Left forelimb (tissue), 1 donor: ENCODE measurements at regions not wholly inside any gene's neighbourhood (a gene's known extent, or its start where the extent isn't known, plus 50 kb on each side); places are given as distances from the start of the nearest gene placed in this dataset.
"Not testable (repeated sequence)": the region's sequence is repeated elsewhere in the genome, so short reads cannot be mapped to it uniquely, and the experiment has no call there.

Experiments used
- DNase-seq: peaks from one replicate; pipeline ENCODE4 v3.0.0-alpha.2; 2018; ENCODE audit warnings: low spot score

DNA sequence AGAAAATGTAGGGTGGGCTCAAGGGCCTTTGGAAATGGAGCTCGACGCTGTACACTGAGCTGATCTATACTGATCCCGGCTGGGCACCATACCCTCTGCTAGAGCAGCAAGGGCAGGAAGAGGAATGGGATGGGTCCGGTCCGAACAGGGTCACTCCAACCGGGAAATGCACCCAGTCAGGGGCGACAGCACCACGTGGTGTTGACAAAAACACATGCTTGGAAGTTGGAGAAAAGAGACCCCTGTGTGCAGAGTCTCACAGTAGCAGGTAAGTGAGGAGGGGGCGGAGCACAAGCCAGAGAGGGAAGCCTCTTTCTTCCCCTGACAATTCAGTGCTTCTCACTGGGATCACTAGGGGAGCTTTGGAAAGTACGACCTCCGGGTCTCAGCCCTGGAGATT lies 84.1 kb upstream of the ASB18 start:
- no peak for DNase-seq

DNA sequence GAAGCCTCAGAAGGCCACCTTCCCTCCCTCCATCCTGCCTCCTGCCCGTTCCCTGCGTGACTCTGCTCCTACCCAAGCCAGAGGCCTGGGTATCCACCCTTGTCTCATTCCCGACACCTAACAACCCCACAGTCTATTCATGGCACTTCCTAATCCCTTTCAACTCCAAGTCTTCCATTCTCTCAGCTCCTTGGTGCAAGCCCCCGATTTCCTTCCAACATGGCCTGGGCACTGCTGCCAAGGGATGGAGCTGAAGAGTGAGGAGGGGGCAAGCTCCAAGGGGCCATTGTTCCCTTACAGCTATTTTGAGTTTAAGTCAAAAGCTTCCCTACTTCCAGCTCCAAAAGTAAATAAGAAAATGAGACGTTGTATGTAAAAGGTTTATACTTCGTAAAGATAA lies 84.8 kb upstream of the ASB18 start:
- no peak for DNase-seq

- no peak for DNase-seq
Measured at GRCh38 chr2:236350426-236350825, 86.2 kb upstream of the ASB18 start.

DNA sequence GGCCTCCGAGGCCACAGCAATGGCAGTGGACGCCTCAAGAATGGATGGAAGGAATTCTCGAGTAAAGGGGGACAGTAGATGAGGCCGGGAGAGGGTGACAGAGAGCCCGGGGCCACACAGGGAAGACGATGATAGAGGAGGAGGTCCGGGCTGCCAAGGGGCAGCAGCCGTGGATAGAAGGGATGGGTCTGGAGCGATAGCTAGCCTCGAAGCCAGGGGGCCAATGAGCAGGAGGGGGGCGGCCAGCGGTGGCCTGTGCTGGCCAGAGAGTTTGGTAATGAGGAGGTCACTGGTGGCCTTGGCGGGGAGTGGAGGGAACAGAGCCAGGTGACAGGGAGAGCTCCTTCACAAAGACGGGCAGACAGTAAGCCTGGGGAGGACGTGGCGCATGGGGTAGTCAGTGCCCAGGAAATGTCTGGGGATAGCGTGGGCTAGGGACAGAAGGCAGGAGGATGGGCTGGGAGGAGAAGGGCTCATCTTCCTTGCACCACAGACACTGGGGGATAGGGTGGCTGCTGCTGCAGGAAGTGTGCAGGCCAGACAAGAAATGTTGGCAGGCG lies 87.8 kb upstream of the ASB18 start:
- no peak for DNase-seq

DNA sequence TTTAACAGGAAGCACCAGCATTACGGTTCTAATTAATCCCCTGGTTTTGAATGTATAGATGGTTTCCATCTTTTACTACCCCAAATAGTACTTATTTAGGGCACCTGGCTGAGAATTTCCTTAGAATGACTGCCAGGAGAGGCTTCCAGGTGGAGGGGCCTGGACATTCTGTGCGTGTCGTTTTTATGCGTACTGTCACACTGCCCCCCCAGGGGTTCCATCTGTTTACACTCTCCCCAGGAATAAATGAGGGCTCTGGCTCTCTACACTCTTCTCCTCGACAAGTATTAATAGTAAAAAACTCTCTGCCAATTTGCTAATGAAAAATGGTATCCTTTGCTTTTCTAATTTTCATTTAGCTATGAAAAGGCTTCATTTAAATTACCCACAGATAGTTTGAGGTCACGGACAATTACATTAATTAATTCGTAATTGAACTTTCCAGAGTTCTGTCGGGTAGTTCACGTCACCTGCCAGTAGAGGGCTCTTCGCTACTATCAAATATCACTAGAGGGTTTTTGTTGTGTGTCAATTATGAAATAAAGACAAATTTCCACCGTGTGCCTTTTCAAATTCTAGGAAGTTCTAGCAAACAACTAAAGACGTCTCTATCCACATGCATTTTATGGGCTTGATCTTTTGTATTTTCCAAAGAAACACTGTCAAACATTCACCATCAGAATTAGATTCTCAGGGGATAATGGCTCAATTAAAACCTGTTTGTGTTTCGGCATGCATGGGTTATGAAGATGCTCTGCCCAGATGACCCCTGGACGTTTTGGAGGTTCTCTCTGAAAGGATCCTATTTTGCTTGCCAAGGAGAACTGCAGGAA lies 88.8 kb upstream of the ASB18 start:
- no peak for DNase-seq

DNA sequence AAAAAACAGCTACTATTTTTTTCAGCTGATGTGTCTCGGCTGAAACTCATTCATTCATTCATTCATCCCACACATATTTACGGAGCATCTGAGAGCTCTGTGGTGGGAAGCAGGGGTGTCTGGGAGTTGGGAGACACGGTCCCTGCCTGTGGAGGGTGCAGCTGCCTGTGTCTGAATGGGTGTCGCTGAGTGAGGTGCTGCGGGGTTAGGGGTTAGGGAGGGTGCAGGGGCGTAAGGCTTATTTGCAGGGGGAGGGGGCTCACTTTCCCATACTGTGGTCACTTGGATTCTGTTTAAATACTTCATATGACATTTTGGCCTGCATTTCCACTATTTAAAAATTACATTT lies 89.4 kb upstream of the ASB18 start:
- DNase-seq = no peak

DNA sequence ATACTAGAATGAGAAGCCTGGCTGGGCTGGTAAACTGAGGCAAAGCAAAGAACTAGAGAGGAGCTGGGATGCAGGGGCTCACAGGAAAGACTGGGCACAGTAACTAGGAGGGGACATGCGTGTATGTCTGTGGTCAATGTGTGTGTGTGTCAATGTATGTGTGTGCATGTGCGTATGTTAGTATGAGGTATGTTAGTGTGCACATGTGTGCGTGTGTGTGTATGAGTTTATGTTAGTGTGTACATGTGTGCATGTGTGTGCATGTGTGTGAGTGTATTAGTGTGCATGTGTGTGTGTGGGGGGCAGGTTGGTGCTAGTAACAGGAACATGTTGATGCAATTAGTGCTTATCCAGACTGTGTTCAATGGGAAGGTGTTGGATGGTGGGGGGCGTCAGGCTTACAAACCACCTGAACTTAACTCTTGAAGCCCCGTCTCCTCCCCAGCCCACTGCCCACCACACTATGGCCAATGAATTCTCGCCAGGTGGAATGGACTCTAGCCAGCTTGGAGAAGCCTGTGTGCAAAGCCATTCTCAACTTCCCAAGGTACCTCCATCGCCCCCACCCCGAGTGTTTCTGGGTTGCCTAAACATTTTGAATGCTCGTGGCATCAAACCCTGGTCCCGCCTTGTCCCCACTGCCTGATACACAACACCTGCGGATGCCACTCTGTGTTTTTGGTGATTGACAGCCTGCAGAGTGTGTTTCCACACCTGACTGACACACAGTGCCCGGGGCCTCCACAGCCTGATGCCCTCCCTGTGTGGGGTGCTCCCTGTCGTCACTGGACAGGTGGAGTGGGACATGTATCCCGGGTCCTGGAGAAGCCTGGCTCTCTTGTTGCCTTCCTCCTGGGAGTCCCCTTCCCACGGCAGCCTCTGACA lies 90.1 kb upstream of the ASB18 start:
- no peak for DNase-seq

- no peak for DNase-seq
Measured at GRCh38 chr2:236354973-236355595, 90.9 kb upstream of the ASB18 start.

- peak; percentile 48 for DNase-seq
Measured at GRCh38 chr2:236355911-236356310, 91.7 kb upstream of the ASB18 start.

GRCh38 chr2:236356321-236356720 lies 92.1 kb upstream of the ASB18 start:
- not testable (repeated sequence) for DNase-seq

DNA sequence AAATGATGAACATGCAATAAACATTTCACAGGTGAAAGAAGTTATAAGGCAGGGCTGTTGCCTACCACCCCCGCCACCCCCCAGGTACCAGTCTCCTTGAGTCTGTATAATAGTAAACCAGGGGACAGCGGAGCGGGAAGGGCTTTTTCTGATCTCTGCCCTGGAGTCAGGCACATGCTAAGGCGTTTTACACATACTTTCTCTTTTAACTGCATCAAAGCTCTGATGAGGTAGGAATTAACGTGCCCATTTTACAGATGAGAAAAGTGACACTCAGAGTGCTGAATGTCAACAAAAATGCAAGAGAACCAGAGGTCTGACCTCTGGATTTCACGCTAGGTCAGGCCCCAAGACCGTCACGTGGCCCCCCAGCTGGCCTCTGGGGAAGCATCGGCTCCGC lies 94.3 kb upstream of the ASB18 start:
- DNase-seq = not testable (repeated sequence)

GRCh38 chr2:236359426-236360045 lies 95.3 kb upstream of the ASB18 start:
- DNase-seq = peak; percentile 9

DNA sequence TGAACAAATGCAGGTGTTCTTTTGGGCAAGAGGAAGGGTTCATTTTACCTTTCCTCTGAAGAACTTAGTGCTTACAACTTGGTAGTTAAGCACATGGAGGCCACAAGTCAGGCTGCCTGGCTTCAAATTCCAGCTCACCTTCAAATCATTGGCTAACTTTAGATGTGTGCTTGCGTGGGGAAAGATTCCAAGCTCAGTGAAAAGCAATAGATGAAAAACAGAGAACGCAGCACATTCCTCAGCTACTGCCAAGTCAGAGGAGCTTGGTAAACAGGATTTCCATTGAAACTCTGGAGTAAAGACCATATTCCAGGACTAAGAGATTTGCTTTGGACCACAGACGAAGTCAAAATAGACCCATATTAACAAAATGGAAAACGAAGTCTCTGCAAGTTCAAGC lies 96.3 kb upstream of the ASB18 start:
- DNase-seq = no peak

DNA sequence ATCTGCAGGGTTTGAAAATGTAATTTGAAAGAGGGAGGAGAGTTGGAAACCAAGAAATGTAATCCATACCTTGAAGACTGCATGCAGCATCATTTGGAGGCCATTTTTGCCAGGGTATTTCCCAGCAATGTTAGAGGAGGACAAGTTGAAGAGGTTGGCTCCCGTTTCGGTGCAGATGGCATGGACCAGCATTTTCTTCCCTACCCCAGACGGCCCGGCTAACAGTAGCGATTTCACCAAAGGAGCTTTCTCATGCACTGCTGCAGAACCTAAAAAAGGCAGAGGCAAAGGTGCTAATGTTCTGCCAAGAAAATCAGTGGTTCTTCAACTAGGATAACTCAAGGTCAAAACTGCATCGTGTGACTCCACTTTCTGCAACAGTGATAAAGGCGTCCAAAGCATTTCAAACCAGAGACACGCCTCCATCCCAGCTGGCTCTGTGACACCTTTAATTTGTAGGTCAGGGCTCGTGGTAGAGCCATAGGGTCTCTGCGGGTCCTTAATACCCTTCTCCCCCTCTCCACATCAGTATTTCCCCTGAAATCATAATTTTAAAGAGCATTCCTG lies 99.6 kb upstream of the ASB18 start:
- no peak for DNase-seq

DNA sequence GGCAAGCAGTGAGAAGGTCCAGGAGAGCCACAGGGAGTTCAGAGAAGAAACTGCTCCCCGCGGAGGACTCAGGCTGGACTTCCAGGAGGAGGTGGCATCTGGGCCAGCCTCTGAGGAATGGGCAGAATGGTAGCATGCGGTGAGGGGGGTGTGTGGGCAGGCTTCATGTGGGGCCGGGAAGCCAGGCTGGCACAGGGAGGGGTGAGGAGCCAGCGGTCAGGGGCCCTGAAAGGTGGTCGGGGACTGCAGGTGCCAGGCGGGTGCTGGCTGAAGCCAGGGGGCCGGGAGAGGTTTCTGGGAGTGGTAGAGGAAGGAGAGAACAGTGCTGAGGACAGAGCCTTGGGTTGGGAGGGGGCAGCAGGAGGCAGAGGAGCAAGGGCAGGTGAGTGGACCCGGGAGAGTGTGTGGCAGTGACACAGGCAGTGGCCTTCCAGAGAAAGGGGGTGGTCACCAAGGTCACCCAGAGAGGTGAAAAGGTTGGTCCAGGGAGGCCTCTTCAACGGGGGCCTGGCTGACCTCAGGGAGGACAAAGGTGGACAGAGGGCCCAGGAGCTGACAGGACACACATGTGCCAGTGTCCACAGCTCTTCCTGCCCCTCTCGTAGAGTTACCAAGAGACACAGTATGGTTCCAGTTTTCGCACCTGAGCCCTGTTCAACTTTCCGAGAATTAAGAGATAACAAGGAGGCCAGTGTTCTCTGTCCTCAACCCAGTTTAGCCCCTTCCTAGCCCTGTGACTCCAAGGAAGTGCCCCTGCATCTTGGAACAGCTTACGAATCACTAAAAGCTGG lies 101.2 kb upstream of the ASB18 start:
- DNase-seq = no peak

GRCh38 chr2:236366049-236366387 lies 101.8 kb upstream of the ASB18 start:
- DNase-seq = no peak

GRCh38 chr2:236366397-236366796 lies 102.2 kb upstream of the ASB18 start:
- no peak for DNase-seq

DNA sequence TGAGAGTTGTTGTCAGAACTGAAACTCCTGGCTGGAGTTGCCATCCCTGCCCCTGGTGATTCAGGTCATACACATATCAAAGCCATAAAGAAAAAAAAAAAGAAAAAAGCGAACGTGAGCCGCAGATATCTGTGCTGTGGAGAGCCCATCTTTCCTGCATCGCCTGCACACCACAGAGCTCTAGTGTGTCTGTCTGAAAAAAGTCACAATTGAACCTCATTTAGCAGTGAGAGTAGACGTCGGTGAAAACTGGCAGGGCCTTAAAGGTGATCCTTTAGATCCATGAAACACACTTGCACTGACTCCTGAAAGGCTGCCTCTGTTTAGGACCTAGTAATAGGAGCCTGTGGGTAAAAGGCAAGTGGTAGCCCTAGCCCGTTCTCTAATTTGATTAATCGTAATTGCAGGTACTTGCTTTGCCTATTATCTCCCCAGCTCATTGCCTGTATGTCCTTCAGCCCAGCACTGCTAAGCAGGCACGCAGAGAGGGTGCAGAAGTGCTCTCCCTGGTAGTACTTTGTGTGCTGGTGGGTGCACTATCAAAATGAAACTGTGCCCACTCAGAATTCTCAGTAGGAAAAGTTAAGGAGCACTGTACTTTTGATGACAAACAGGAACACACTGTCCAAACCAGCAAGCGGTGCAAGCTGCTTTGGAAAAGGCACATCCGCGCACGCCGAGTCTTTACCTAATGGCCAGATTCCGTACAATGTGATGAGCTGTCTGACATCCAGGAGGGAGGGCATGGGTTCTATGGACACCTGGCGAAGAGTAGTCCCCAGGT lies 103.5 kb upstream of the ASB18 start:
- DNase-seq = no peak

DNA sequence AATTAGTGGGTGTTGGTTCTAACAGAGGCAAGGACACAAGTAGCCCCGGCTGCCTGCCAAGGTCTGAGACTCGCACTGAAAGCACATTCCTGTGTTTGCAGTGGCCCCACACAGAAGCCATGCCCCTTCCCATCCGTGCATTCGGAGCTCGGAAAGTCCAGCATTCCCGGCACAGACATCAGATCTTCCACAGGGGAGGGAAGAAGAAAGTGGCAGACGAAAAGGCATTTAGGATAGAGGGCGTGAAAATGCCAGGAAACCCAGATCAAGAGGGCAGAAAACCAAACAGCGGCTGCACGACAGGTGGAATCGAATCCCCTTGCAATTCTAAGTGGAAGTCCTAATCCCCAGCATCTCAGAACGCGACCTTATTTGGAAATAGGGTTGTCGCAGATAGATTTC lies 105.5 kb upstream of the ASB18 start:
- peak; percentile 55 for DNase-seq

- peak; percentile 28 for DNase-seq
Measured at GRCh38 chr2:236370847-236371409, 106.7 kb upstream of the ASB18 start.
